ENCODE measurements at regions not wholly inside any gene's neighbourhood (a gene's known extent, or its start where the extent isn't known, plus 50 kb on each side); places are given as distances from the start of the nearest gene placed in this dataset.

- Histone ChIP-seq H3K27me3 (ENCODE audit: control insufficient read depth, insufficient read depth, low read length) (no peaks in the 10 kb centered on the region), H3K27ac (ENCODE audit: insufficient read depth, low read length) (no peak overlapping the region), H3K4me3 (replicated peaks in 1 of 4; ENCODE audit: control extremely low read depth in 1 of 4, insufficient read depth in 1 of 4, low read depth in 3 of 4, low read length in 4 of 4) (no peak overlapping the region), H4K20me1 (ENCODE audit: control insufficient read depth, extremely low read depth, insufficient read depth, low read length) (no peaks in the 10 kb centered on the region), H3K9me3 (ENCODE audit: control insufficient read depth, insufficient read depth, low read depth, low read length) (no peaks in the 10 kb centered on the region), H3K4me1 (ENCODE audit: control insufficient read depth, extremely low read depth, insufficient read depth, low read length) (no peaks in the 10 kb centered on the region), H3K36me3 (ENCODE audit: control insufficient read depth, insufficient read depth, low read length) (no peaks in the 10 kb centered on the region), H3K9ac (ENCODE audit: insufficient read depth, low read length) (no peak overlapping the region), H3K79me2 (ENCODE audit: control insufficient read depth, insufficient read depth, low read length) (no peaks in the 10 kb centered on the region), H3K4me2 (ENCODE audit: extremely low read depth, insufficient read depth, low read length) (no peak overlapping the region), H2AFZ (ENCODE audit: low read length) (no peak overlapping the region)
- TF ChIP-seq, protein P1, sequence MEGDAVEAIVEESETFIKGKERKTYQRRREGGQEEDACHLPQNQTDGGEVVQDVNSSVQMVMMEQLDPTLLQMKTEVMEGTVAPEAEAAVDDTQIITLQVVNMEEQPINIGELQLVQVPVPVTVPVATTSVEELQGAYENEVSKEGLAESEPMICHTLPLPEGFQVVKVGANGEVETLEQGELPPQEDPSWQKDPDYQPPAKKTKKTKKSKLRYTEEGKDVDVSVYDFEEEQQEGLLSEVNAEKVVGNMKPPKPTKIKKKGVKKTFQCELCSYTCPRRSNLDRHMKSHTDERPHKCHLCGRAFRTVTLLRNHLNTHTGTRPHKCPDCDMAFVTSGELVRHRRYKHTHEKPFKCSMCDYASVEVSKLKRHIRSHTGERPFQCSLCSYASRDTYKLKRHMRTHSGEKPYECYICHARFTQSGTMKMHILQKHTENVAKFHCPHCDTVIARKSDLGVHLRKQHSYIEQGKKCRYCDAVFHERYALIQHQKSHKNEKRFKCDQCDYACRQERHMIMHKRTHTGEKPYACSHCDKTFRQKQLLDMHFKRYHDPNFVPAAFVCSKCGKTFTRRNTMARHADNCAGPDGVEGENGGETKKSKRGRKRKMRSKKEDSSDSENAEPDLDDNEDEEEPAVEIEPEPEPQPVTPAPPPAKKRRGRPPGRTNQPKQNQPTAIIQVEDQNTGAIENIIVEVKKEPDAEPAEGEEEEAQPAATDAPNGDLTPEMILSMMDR (conservative IDR thresholded peaks at IDR 0.05 in 1 of 2, IDR thresholded peaks at IDR 0.05 in 1 of 2; ENCODE audit: low read depth in 1 of 2, low read length in 2 of 2), result no peak
- TF ChIP-seq EZH2 (IDR thresholded peaks at IDR 0.05; ENCODE audit: low read length, missing control alignments), result no peak
- no peak for DNase-seq (ENCODE audit: low read depth in 2 of 2)
Measured at GRCh38 chr14:96626916-96627315, 124.7 kb downstream of the PAPOLA start.

GRCh38 chr14:96627386-96627785 lies 125.2 kb downstream of the PAPOLA start:
- H3K36me3 ChIP-seq (ENCODE audit: control insufficient read depth, insufficient read depth, low read length), result no peaks in the 10 kb centered on the region
- H3K27me3 ChIP-seq (ENCODE audit: control insufficient read depth, insufficient read depth, low read length), result no peaks in the 10 kb centered on the region
- no peaks in the 10 kb centered on the region for H3K79me2 ChIP-seq (ENCODE audit: control insufficient read depth, insufficient read depth, low read length)
- H3K4me1 ChIP-seq (ENCODE audit: control insufficient read depth, extremely low read depth, insufficient read depth, low read length), result no peaks in the 10 kb centered on the region
- H3K9ac ChIP-seq (ENCODE audit: insufficient read depth, low read length), result no peak overlapping the region
- H3K27ac ChIP-seq (ENCODE audit: insufficient read depth, low read length), result no peak overlapping the region
- no peak for DNase-seq (ENCODE audit: low read depth in 2 of 2)
- no peak overlapping the region for H3K4me3 ChIP-seq (replicated peaks in 1 of 4; ENCODE audit: control extremely low read depth in 1 of 4, insufficient read depth in 1 of 4, low read depth in 3 of 4, low read length in 4 of 4)
- no peak overlapping the region for H3K4me2 ChIP-seq (ENCODE audit: extremely low read depth, insufficient read depth, low read length)
- H2AFZ ChIP-seq (ENCODE audit: low read length), result no peak overlapping the region
- H3K9me3 ChIP-seq (ENCODE audit: control insufficient read depth, insufficient read depth, low read depth, low read length), result no peaks in the 10 kb centered on the region
- no peaks in the 10 kb centered on the region for H4K20me1 ChIP-seq (ENCODE audit: control insufficient read depth, extremely low read depth, insufficient read depth, low read length)
- TF ChIP-seq, protein P1 (conservative IDR thresholded peaks at IDR 0.05 in 1 of 2, IDR thresholded peaks at IDR 0.05 in 1 of 2; ENCODE audit: low read depth in 1 of 2, low read length in 2 of 2), result no peak
- TF ChIP-seq EZH2 (IDR thresholded peaks at IDR 0.05; ENCODE audit: low read length, missing control alignments), result no peak

DNA sequence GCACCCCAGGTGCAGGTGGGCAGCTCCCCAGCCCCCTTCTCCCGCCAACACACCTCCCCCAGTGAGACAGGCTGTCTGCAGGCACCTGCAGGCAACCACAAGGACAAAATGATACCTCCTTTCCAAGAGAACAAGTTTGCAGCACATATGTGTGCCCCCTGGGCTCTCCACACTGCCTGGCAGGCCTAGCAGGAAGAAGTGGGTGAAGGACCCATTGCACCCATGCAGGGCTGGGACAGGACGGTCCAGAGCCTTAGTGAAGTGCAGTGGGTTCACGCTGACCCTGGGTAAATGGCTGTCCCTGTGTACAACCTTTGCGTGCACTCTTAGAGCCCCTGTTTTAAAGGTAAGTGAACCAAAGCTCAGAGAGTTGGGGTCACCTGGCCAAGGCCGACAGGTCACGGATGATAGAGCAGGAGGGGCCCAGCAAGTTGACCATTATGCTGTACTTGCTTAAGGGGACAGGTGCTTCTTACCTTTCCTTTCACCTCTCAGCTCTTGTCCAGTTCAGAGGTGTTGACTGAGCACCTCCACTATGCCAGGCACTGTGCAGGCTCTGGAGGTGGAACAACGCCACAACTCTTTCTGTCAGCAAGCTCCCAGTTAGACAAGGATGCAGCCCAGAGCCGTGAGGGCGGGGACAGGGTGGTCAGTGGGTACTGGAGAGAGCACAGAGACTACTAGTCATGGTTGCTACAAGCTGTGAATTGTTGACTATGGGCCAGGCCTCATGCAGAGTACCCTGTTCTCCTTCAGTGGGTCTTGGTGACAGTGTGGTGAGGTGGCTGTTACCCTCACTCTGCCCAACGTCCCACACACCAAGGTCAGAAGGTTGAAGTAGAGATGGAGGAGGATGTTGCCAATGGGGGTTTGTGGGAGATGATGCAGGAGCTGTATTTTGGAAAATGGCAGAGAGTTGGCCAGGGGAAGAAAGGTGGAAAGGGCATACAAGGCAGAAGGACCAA lies 125.9 kb downstream of the PAPOLA start:
- Histone ChIP-seq H3K4me2 (ENCODE audit: extremely low read depth, insufficient read depth, low read length) (no peak overlapping the region), H3K27me3 (ENCODE audit: control insufficient read depth, insufficient read depth, low read length) (no peaks in the 10 kb centered on the region), H3K9ac (ENCODE audit: insufficient read depth, low read length) (no peak overlapping the region), H3K4me3 (replicated peaks in 1 of 4; ENCODE audit: control extremely low read depth in 1 of 4, insufficient read depth in 1 of 4, low read depth in 3 of 4, low read length in 4 of 4) (no peak overlapping the region), H3K27ac (ENCODE audit: insufficient read depth, low read length) (no peak overlapping the region), H3K79me2 (ENCODE audit: control insufficient read depth, insufficient read depth, low read length) (no peaks in the 10 kb centered on the region), H3K4me1 (ENCODE audit: control insufficient read depth, extremely low read depth, insufficient read depth, low read length) (no peaks in the 10 kb centered on the region), H3K9me3 (ENCODE audit: control insufficient read depth, insufficient read depth, low read depth, low read length) (no peaks in the 10 kb centered on the region), H4K20me1 (ENCODE audit: control insufficient read depth, extremely low read depth, insufficient read depth, low read length) (no peaks in the 10 kb centered on the region), H2AFZ (ENCODE audit: low read length) (no peak overlapping the region), H3K36me3 (ENCODE audit: control insufficient read depth, insufficient read depth, low read length) (no peaks in the 10 kb centered on the region)
- DNase-seq (ENCODE audit: low read depth in 2 of 2), result no peak
- TF ChIP-seq, protein P1 (conservative IDR thresholded peaks at IDR 0.05 in 1 of 2, IDR thresholded peaks at IDR 0.05 in 1 of 2; ENCODE audit: low read depth in 1 of 2, low read length in 2 of 2), result no peak
- TF ChIP-seq EZH2 (IDR thresholded peaks at IDR 0.05; ENCODE audit: low read length, missing control alignments), result no peak

Measured in fibroblast of lung (primary cell).